ENCODE measurements at regions not wholly inside any gene's neighbourhood (a gene's known extent, or its start where the extent isn't known, plus 50 kb on each side); places are given as distances from the start of the nearest gene placed in this dataset.

DNA sequence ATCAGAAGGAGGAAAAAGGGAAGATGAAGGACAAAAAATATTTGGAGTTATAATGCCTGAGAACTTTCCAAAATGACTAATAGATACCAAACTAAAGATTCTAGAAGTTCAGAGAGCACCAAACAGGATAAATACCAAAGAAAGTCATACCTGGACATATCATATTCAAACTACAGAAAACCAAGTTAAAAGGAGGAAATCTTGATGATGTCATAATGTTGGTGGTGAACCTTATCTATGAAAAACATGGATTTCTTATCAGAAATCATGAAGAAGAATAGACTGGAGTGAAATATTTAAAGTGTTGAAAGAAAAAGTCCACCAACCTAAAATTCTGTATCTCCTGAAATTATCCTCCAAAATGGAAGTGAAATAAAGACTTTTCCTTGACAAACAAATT lies 389.2 kb downstream of the JRKL start:
- Histone ChIP-seq H3K9me3 (ENCODE audit: control insufficient read depth, low read depth, low read length) (no peaks in the 10 kb centered on the region), H4K20me1 (ENCODE audit: control insufficient read depth, extremely low read depth, insufficient read depth, low read length) (no peaks in the 10 kb centered on the region), H3K27ac (ENCODE audit: control insufficient read depth, insufficient read depth, low read length) (no peak overlapping the region), H3K9me1 (ENCODE audit: control insufficient read depth, extremely low read depth, insufficient read depth, low read length) (no peaks in the 10 kb centered on the region), H3K4me1 (ENCODE audit: control insufficient read depth, extremely low read depth, insufficient read depth, low read length) (peaks cover 5% of the 10 kb centered on the region), H3K4me2 (ENCODE audit: control insufficient read depth, extremely low read depth, insufficient read depth, low read depth, low read length) (no peak overlapping the region), H3K79me2 (ENCODE audit: control insufficient read depth, insufficient read depth, low read length) (no peaks in the 10 kb centered on the region), H2AFZ (ENCODE audit: control insufficient read depth, low read length) (no peak overlapping the region), H3K9ac (ENCODE audit: control insufficient read depth, extremely low read depth, insufficient read depth, low read length) (no peak overlapping the region), H3K27me3 (ENCODE audit: control insufficient read depth, extremely low read depth, insufficient read depth, low read length) (no peaks in the 10 kb centered on the region), H3K36me3 (ENCODE audit: control insufficient read depth in 2 of 2, extremely low read depth in 1 of 2, insufficient read depth in 2 of 2, low read length in 2 of 2) (no peaks in the 10 kb centered on the region), H3K4me3 (ENCODE audit: control insufficient read depth in 2 of 3, extremely low read depth in 1 of 3, insufficient read depth in 2 of 3, low read depth in 1 of 3, low read length in 3 of 3) (no peak overlapping the region)
- dilution Hi-C loops (cut with MboI; ENCODE audit: extremely low pct_ligation_motif_present, low sequenced_read_pairs): no loop called here
- DNase-seq (ENCODE audit: low read depth, low spot score) (no peak), FAIRE-seq (no peak)
- TF ChIP-seq EZH2 (IDR thresholded peaks at IDR 0.05; ENCODE audit: low read length): no peak
- TF ChIP-seq, protein P1, sequence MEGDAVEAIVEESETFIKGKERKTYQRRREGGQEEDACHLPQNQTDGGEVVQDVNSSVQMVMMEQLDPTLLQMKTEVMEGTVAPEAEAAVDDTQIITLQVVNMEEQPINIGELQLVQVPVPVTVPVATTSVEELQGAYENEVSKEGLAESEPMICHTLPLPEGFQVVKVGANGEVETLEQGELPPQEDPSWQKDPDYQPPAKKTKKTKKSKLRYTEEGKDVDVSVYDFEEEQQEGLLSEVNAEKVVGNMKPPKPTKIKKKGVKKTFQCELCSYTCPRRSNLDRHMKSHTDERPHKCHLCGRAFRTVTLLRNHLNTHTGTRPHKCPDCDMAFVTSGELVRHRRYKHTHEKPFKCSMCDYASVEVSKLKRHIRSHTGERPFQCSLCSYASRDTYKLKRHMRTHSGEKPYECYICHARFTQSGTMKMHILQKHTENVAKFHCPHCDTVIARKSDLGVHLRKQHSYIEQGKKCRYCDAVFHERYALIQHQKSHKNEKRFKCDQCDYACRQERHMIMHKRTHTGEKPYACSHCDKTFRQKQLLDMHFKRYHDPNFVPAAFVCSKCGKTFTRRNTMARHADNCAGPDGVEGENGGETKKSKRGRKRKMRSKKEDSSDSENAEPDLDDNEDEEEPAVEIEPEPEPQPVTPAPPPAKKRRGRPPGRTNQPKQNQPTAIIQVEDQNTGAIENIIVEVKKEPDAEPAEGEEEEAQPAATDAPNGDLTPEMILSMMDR (optimal IDR thresholded peaks at IDR 0.05 in 1 of 3, IDR thresholded peaks at IDR 0.05 in 1 of 3, conservative IDR thresholded peaks at IDR 0.05 in 1 of 3; ENCODE audit: extremely low read depth in 1 of 3, insufficient read depth in 2 of 3, low read length in 3 of 3): no peak

DNA sequence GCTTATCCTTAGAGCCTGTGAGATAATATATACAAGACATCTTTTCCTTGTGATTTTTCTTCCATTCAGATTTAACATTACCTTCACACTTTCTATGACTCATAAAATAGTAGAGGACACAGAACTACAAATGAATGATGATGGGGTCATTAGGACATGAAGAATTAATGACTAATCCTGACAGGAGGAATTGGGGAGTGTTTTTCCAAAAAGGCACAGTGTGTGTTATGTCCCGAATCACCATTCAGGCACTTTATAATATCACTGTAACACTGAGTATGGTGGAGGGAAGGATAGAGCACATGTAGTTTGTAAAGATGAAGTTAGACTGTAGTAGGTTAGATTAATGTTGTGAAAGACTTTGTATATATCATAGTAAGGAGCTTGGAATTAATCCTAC lies 391.3 kb downstream of the JRKL start:
- DNase-seq (ENCODE audit: low read depth, low spot score): no peak
- TF ChIP-seq, protein P1 (optimal IDR thresholded peaks at IDR 0.05 in 1 of 3, IDR thresholded peaks at IDR 0.05 in 1 of 3, conservative IDR thresholded peaks at IDR 0.05 in 1 of 3; ENCODE audit: extremely low read depth in 1 of 3, insufficient read depth in 2 of 3, low read length in 3 of 3): no peak
- TF ChIP-seq EZH2 (IDR thresholded peaks at IDR 0.05; ENCODE audit: low read length): no peak
- FAIRE-seq: no peak

More for the DNA sequence above, 391.3 kb downstream of the JRKL start:
- Histone ChIP-seq H3K9me3 (ENCODE audit: control insufficient read depth, low read depth, low read length) (no peaks in the 10 kb centered on the region), H2AFZ (ENCODE audit: control insufficient read depth, low read length) (no peak overlapping the region), H3K4me3 (ENCODE audit: control insufficient read depth in 2 of 3, extremely low read depth in 1 of 3, insufficient read depth in 2 of 3, low read depth in 1 of 3, low read length in 3 of 3) (no peak overlapping the region), H3K4me1 (ENCODE audit: control insufficient read depth, extremely low read depth, insufficient read depth, low read length) (peaks cover 5% of the 10 kb centered on the region), H3K27me3 (ENCODE audit: control insufficient read depth, extremely low read depth, insufficient read depth, low read length) (no peaks in the 10 kb centered on the region), H3K36me3 (ENCODE audit: control insufficient read depth in 2 of 2, extremely low read depth in 1 of 2, insufficient read depth in 2 of 2, low read length in 2 of 2) (no peaks in the 10 kb centered on the region), H4K20me1 (ENCODE audit: control insufficient read depth, extremely low read depth, insufficient read depth, low read length) (no peaks in the 10 kb centered on the region), H3K9ac (ENCODE audit: control insufficient read depth, extremely low read depth, insufficient read depth, low read length) (no peak overlapping the region), H3K27ac (ENCODE audit: control insufficient read depth, insufficient read depth, low read length) (no peak overlapping the region), H3K79me2 (ENCODE audit: control insufficient read depth, insufficient read depth, low read length) (no peaks in the 10 kb centered on the region), H3K9me1 (ENCODE audit: control insufficient read depth, extremely low read depth, insufficient read depth, low read length) (no peaks in the 10 kb centered on the region), H3K4me2 (ENCODE audit: control insufficient read depth, extremely low read depth, insufficient read depth, low read depth, low read length) (no peak overlapping the region)
- dilution Hi-C loops (cut with MboI; ENCODE audit: extremely low pct_ligation_motif_present, low sequenced_read_pairs): no loop called here
